NCI-H146 treated with DMSO at 0.1 percent for 48 hours (cell line): ENCODE measurements at regions not wholly inside any gene's neighbourhood (a gene's known extent, or its start where the extent isn't known, plus 50 kb on each side); places are given as distances from the start of the nearest gene placed in this dataset.
"Not testable (repeated sequence)": the region's sequence is repeated elsewhere in the genome, so short reads cannot be mapped to it uniquely, and the experiment has no call there.

Experiments
- DNase-seq: peaks from one replicate; lab custom pipeline; 2025; ENCODE audit not compliant: unreplicated experiment; lab: John Stamatoyannopoulos, UW

- DNase-seq: no peak
Observed at GRCh38 chr2:239866778-239867177, 158.4 kb downstream of the NDUFA10 start.

- no peak for DNase-seq
Observed at GRCh38 chr2:239866350-239866749, 158.8 kb downstream of the NDUFA10 start.

GRCh38 chr2:239865856-239866255 is 159.3 kb downstream of the NDUFA10 start:
- not testable (repeated sequence) for DNase-seq

GRCh38 chr2:239865059-239865639 is 160.0 kb downstream of the NDUFA10 start:
- no peak for DNase-seq

GRCh38 chr2:239864247-239865058 is 160.7 kb downstream of the NDUFA10 start:
- no peak for DNase-seq

GRCh38 chr2:239862613-239863012 is 162.5 kb downstream of the NDUFA10 start:
- DNase-seq: no peak

GRCh38 chr2:239858179-239858578 is 167.0 kb downstream of the NDUFA10 start:
- DNase-seq: no peak

GRCh38 chr2:239857591-239857990 is 167.6 kb downstream of the NDUFA10 start:
- no peak for DNase-seq

GRCh38 chr2:239856620-239857285 is 168.4 kb downstream of the NDUFA10 start:
- no peak for DNase-seq

- no peak for DNase-seq
Observed at GRCh38 chr2:239855863-239856587, 169.1 kb downstream of the NDUFA10 start.

- no peak for DNase-seq
Observed at GRCh38 chr2:239854596-239854995, 170.5 kb downstream of the NDUFA10 start.

- no peak for DNase-seq
Observed at GRCh38 chr2:239853706-239854327, 171.3 kb downstream of the NDUFA10 start.

GRCh38 chr2:239853121-239853520 is 172.0 kb downstream of the NDUFA10 start:
- no peak for DNase-seq

GRCh38 chr2:239852272-239852671 is 172.9 kb downstream of the NDUFA10 start:
- no peak for DNase-seq

GRCh38 chr2:239846789-239847676 is 178.1 kb downstream of the NDUFA10 start:
- no peak for DNase-seq

- no peak for DNase-seq
Observed at GRCh38 chr2:239845968-239846367, 179.2 kb downstream of the NDUFA10 start.

- DNase-seq: no peak
Observed at GRCh38 chr2:239839306-239839705, 185.8 kb downstream of the NDUFA10 start.

GRCh38 chr2:239836021-239836765 is 188.9 kb downstream of the NDUFA10 start:
- DNase-seq: no peak

GRCh38 chr2:239835056-239835455 is 190.1 kb downstream of the NDUFA10 start:
- DNase-seq: no peak
